Sigmoid colon (tissue), 6 donors: ENCODE measurements at regions not wholly inside any gene's neighbourhood (a gene's known extent, or its start where the extent isn't known, plus 50 kb on each side); places are given as distances from the start of the nearest gene placed in this dataset.

Experiments
- DNase-seq: peaks from one replicate; pipeline ENCODE4 v3.0.0-alpha.2; 2019
- H3K27ac ChIP-seq, 4 donors: fragments of 200-600 bp; sonication (generic); one replicate each; pipeline ENCODE4 v1.5.1; 2016 to 2019; ENCODE audit warnings: mild to moderate bottlenecking in 1 of 4
- H3K27me3 ChIP-seq, 3 donors: fragments of 200-600 bp; sonication (generic); one replicate each; pipeline ENCODE4 v1.5.1; 2019; ENCODE audit warnings: mild to moderate bottlenecking in 1 of 3
- H3K36me3 ChIP-seq, 4 donors: fragments of 200-600 bp; sonication (generic); one replicate each; pipeline ENCODE4 v1.5.1; 2016 to 2019
- H3K4me1 ChIP-seq, 4 donors: fragments of 200-600 bp; sonication (generic); one replicate each; pipeline ENCODE4 v1.5.1; 2017 to 2019
- H3K4me3 ChIP-seq, 4 donors: fragments of 200-600 bp; sonication (generic); one replicate each; pipeline ENCODE4 v1.5.1; 2017 to 2019; ENCODE audit warnings: mild to moderate bottlenecking in 2 of 4, moderate library complexity in 1 of 4
- H3K9me3 ChIP-seq, 4 donors: fragments of 200-600 bp in 3 of 4; sonication (generic) in 3 of 4; one replicate each; pipeline versions ENCODE4 v1.5.1 to v1.6.1; 2013 to 2019
- EP300 ChIP-seq, 4 donors: sonication (generic); formaldehyde crosslinking; IDR thresholded peaks; one replicate each; pipeline ENCODE4 v1.6.1; 2017; ENCODE audit warnings: antibody characterized with exemption in 4 of 4
- POLR2A ChIP-seq, 2 donors: fragments of 450-650 bp; IDR thresholded peaks; one replicate each; pipeline ENCODE4 v1.6.1; 2016; ENCODE audit warnings: antibody characterized with exemption in 2 of 2, mild to moderate bottlenecking in 2 of 2, moderate library complexity in 2 of 2
- POLR2AphosphoS5 ChIP-seq, 4 donors: sonication (generic); formaldehyde crosslinking; IDR thresholded peaks; one replicate each; pipeline ENCODE4 v1.6.1; 2017; ENCODE audit warnings: antibody characterized with exemption in 4 of 4
- WGBS, 2 donors: extraction: QIAGEN DNeasy Blood & Tissue Kit; methylation state at CpG; one replicate each; pipeline ENCODE4 v1.1.7; 2013; 5-methylcytosine and 5-hydroxymethylcytosine counted together
- intact Hi-C: fragments of 100-400 bp; cut with DNase I; formaldehyde crosslinking; loops from one replicate; pipeline ENCODE4 v1.15.1; 2023
- TF ChIP-seq, protein P1 (sequence below), 4 experiments: fragments of 450-650 bp in 3 of 4; fragments of 200-600 bp in 1 of 4; IDR thresholded peaks; one replicate each; pipeline ENCODE4 v1.5.1; 2016 to 2019; ENCODE audit warnings: antibody characterized with exemption in 4 of 4, mild to moderate bottlenecking in 3 of 4, moderate library complexity in 2 of 4
- donor health status: healthy with polysubstance abuse.
- donor health status: healthy.

DNA sequence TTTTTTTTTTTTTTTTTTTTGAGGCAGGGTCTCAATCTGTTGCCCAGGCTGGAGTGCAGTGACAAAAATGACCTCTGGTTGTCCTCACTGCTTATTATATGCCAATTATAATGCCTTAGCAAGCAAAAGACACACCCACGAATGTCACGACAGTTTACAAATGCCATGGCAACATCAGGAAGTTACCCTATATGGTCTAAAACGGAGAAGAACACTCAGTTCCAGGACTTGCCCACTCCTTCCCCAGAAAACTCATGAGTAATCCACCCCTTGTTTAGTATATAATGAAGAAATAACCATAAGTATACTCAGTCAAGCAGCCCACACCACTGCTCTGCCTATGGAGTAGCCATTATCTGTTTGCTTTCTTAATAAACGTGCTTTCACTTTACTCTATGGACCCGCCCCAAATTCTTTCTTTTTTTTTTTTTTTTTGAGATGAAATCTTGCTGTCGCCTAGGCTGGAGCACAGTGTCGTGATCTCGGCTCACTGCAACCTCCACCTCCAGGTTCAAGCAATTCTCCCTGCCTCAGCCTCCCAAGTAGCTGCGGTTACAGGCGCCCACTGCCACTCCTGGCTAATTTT, 106.2 kb downstream of the SMIM20 start:
- Histone ChIP-seq H3K27me3 (no peaks in the 10 kb centered on the region), H3K36me3 (no peaks in the 10 kb centered on the region), H3K4me3 (no peak overlapping the region), H3K9me3 (no peaks in the 10 kb centered on the region), H3K27ac (peak overlapping the region in 3 of 4 donors; percentile 14 to 81 (median 63)), H3K4me1 (peaks cover 0 to 45% (median 43%) of the 10 kb centered on the region in 4 donors)
- intact Hi-C loops: loop anchor here (5.0 kb wide), 1 partner anchor 33 kb away; no protein-coding TSS in a partner anchor
- TF ChIP-seq, protein P1, sequence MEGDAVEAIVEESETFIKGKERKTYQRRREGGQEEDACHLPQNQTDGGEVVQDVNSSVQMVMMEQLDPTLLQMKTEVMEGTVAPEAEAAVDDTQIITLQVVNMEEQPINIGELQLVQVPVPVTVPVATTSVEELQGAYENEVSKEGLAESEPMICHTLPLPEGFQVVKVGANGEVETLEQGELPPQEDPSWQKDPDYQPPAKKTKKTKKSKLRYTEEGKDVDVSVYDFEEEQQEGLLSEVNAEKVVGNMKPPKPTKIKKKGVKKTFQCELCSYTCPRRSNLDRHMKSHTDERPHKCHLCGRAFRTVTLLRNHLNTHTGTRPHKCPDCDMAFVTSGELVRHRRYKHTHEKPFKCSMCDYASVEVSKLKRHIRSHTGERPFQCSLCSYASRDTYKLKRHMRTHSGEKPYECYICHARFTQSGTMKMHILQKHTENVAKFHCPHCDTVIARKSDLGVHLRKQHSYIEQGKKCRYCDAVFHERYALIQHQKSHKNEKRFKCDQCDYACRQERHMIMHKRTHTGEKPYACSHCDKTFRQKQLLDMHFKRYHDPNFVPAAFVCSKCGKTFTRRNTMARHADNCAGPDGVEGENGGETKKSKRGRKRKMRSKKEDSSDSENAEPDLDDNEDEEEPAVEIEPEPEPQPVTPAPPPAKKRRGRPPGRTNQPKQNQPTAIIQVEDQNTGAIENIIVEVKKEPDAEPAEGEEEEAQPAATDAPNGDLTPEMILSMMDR (IDR thresholded peaks at IDR 0.05): no peak
- TF ChIP-seq POLR2A (IDR thresholded peaks at IDR 0.05) (no peak), POLR2AphosphoS5 (IDR thresholded peaks at IDR 0.05) (no peak), EP300 (IDR thresholded peaks at IDR 0.05) (no peak)
- DNase-seq: no peak
- WGBS, 2 donors: 40 to 65% methylated on average over 10 of the region's 10 CpGs

DNA sequence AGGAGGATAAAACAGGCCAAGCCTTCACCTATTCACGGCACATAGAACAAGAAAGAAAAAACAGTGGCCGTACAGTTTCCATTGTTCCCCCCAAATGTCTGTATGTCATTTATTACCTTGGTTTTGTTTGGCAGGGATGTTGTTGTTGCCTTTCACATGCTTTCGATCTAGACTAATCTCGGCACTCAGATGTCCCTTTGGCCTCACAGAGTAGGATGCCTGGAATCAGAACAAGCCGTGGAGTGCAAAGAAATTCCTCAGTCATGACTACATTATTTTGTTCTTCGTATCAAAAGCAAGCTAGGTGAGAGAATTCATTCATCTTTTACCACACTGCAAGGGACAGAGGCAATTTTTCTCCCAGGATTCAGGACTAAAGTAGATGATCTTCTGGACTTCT, 106.9 kb downstream of the SMIM20 start:
- intact Hi-C loops: loop anchor here (5.0 kb wide), 1 partner anchor 34 kb away; no protein-coding TSS in a partner anchor
- Histone ChIP-seq H3K27ac (peak overlapping the region in 3 of 4 donors; percentile 14 to 81 (median 63)), H3K4me1 (peaks cover 0 to 38% (median 36%) of the 10 kb centered on the region in 4 donors), H3K9me3 (no peaks in the 10 kb centered on the region), H3K36me3 (no peaks in the 10 kb centered on the region), H3K27me3 (no peaks in the 10 kb centered on the region), H3K4me3 (no peak overlapping the region)
- no peak for DNase-seq
- WGBS, 2 donors: 82% methylated on average over 6 of the region's 6 CpGs
- TF ChIP-seq POLR2AphosphoS5 (IDR thresholded peaks at IDR 0.05) (peak in 1 of 4 donors; percentile 18), POLR2A (IDR thresholded peaks at IDR 0.05) (no peak)

DNA sequence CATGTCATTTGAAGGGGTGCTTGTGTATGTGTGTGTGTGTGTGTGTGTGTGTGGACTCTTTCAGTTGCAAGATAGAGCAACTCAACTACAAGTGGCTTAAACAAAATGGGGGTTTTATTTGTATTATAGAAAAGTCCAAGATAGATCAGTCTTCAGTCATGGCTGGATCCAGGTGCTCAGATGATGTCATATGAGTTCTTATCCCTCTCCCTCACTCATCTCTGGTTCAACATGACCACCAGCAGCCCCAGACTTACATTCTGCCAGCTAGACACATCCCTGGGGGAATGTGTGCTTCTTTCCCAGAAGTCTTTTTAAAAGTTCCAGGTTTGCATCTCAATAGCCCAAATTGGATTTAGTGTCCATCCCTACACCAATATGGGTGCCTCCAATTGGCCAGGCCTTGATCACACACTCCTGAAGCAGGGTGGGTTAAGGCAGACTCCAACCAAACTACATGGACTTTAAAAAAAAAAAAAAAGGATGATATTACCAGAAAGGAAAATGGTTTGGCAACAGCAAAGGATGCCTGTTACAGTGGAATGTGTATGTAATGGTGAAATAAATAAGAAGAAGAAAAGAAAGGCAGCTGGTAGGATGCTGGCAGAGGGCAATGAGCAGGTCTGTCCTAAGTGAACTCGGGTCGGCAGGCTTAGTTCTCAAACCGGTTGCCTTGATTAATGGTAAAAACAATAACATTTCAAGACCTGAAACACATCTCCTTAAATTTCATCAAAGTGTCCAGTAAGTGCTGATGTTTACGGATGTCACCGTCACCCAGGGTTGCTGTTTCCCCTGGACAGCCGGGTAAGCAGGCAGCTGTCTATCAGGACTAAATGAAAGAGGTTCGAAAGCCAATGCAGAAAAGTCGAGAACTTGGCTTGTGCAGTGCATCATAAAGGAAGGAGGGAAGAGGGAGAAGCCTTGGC, 107.7 kb downstream of the SMIM20 start:
- no peak for DNase-seq
- Histone ChIP-seq H3K4me3 (no peak overlapping the region), H3K9me3 (no peaks in the 10 kb centered on the region), H3K27me3 (no peaks in the 10 kb centered on the region), H3K4me1 (peaks cover 0 to 35% (median 33%) of the 10 kb centered on the region in 4 donors), H3K27ac (peak overlapping the region; percentile 16 to 81 (median 62)), H3K36me3 (no peaks in the 10 kb centered on the region)
- intact Hi-C loops: loop anchor here (5.0 kb wide), 1 partner anchor 34 kb away; no protein-coding TSS in a partner anchor
- TF ChIP-seq POLR2A (IDR thresholded peaks at IDR 0.05) (no peak), EP300 (IDR thresholded peaks at IDR 0.05) (no peak), POLR2AphosphoS5 (IDR thresholded peaks at IDR 0.05) (no peak)
- TF ChIP-seq, protein P1 (IDR thresholded peaks at IDR 0.05): no peak
- WGBS, 2 donors: 14 to 49% methylated on average over 8 of the region's 8 CpGs

DNA sequence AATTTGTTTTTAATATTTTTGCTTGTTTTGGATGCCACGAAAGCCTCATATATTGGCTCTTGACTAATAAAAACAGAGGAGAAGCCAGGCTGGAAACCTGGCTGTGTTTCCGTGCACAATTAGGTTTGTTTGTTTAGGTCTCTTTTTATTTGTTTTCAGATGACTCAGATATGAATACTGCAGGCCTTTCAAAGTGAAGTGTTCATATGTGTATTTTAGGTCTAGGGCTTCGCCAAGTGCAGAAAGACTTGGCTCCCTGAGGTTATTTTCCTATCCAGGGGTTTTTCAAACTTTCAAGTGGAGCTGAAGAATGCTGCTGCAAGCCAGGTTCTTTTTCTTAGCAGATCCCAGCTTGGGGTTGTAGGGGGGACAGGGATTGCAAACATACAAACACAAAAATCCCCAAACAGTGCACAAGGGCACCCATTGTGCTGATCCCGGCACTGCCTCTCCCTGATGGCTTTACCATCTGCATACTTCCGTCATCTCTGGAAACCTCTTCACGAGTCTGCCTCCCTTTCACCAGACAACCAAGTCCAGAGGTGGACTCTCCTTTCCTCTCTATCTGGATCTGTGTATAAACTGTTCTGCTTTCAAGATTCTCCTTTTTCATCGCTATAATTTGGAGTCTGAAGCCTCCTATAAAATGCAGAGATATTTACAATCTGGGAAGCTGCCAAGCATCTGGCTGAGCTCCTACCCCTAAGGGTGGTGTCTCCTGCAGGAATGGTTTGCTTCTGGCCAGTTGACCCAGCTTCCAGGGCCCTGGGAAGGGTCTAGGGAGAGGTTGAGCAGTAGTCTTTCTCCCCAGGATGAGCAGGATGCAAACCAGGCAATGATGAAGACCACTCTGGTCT, 108.6 kb downstream of the SMIM20 start:
- DNase-seq: no peak
- Histone ChIP-seq H3K27me3 (no peaks in the 10 kb centered on the region), H3K36me3 (no peaks in the 10 kb centered on the region), H3K4me1 (peaks cover 0 to 35% (median 33%) of the 10 kb centered on the region in 4 donors), H3K27ac (peak overlapping the region; percentile 16 to 81 (median 62)), H3K4me3 (no peak overlapping the region), H3K9me3 (no peaks in the 10 kb centered on the region)
- 14 to 51% methylated on average over 7 of the region's 7 CpGs for WGBS, 2 donors
- intact Hi-C loops: loop anchor here (5.0 kb wide), 1 partner anchor 35 kb away; no protein-coding TSS in a partner anchor
- TF ChIP-seq EP300 (IDR thresholded peaks at IDR 0.05) (no peak), POLR2AphosphoS5 (IDR thresholded peaks at IDR 0.05) (peak in 3 of 4 donors; percentile 16 to 39 (median 25))

DNA sequence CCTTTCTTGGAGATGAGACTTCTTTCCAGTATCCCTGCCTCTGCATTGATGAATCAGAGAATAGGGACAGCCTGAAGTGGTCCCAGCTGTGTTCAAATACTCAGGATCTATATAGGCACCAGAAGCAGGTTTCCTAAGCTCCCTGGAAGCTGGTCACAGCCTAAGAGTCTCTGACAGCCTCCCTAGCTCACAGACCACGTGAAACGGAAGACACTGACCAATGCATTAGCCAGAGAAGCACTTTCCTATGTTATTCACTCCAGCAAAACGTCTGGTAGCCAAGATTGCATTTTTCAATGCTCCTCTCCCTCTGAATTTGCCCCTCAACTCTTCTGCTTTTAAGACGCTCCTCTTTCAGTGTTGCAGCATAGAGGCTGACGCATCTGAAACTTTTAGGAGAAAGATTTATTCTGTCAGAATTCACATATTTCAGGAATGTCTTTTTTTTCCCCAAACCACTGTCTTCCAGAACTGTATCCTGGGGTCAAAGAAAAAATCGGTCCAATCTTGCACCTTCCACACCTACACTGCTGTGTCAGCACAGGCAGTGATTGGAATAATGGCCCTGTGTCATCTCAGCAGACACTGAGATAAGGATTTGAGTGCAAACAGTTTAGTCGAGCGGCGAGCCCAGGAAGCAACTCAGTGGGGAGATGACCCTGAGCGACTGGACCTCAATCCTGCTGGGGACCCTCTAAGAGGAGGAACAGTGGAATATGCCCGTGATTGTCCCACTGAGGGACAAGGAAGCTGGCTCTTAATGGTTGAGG, 109.4 kb downstream of the SMIM20 start:
- 42 to 72% methylated on average over 11 of the region's 11 CpGs for WGBS, 2 donors
- Histone ChIP-seq H3K27me3 (no peaks in the 10 kb centered on the region), H3K9me3 (no peaks in the 10 kb centered on the region), H3K27ac (peak overlapping the region in 3 of 4 donors; percentile 61 to 81 (median 63)), H3K36me3 (no peaks in the 10 kb centered on the region), H3K4me1 (peaks cover 0 to 35% (median 33%) of the 10 kb centered on the region in 4 donors), H3K4me3 (no peak overlapping the region)
- TF ChIP-seq EP300 (IDR thresholded peaks at IDR 0.05) (no peak), POLR2AphosphoS5 (IDR thresholded peaks at IDR 0.05) (peak in 1 of 4 donors; percentile 22), POLR2A (IDR thresholded peaks at IDR 0.05) (no peak)
- TF ChIP-seq, protein P1 (IDR thresholded peaks at IDR 0.05): no peak
- intact Hi-C loops: loop anchor here (5.0 kb wide), 1 partner anchor 36 kb away; no protein-coding TSS in a partner anchor
- DNase-seq: no peak
